GM18870 (cell line): ENCODE measurements at regions not wholly inside any gene's neighbourhood (a gene's known extent, or its start where the extent isn't known, plus 50 kb on each side); places are given as distances from the start of the nearest gene placed in this dataset.
"Not testable (repeated sequence)": the region's sequence is repeated elsewhere in the genome, so short reads cannot be mapped to it uniquely, and the experiment has no call there.

Experiments
- ATAC-seq: cut with Tn5 transposase; IDR thresholded peaks from one replicate; pipeline ENCODE4 v1.9.1; 2021; ENCODE audit warnings: moderate library complexity; ENCODE audit not compliant: unreplicated experiment

GRCh38 chr3:130800829-130801228 lies 54.2 kb upstream of the PIK3R4 start:
- no peak for ATAC-seq

DNA sequence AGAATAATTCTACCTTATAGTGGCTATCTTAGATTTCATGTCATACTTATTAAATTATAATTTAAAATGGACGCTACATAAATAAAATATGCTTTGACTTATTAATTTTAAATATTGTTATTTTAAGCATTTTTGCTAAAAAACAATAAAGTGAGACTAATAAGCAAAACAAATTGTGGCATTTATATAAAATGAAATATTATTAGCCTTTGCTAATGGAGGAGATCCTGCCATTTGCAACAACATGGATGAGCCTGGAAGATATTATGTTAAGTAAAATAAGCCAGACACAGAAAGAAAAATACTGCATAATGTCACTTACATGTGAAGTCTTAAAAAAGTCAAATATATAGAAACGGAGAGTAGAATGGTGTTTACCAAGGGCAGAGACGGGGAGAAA lies 54.8 kb upstream of the PIK3R4 start:
- no peak for ATAC-seq

GRCh38 chr3:130811557-130811956 lies 64.9 kb upstream of the PIK3R4 start:
- no peak for ATAC-seq

- ATAC-seq: no peak
Measured at GRCh38 chr3:130814691-130815472, 68.3 kb upstream of the PIK3R4 start.

DNA sequence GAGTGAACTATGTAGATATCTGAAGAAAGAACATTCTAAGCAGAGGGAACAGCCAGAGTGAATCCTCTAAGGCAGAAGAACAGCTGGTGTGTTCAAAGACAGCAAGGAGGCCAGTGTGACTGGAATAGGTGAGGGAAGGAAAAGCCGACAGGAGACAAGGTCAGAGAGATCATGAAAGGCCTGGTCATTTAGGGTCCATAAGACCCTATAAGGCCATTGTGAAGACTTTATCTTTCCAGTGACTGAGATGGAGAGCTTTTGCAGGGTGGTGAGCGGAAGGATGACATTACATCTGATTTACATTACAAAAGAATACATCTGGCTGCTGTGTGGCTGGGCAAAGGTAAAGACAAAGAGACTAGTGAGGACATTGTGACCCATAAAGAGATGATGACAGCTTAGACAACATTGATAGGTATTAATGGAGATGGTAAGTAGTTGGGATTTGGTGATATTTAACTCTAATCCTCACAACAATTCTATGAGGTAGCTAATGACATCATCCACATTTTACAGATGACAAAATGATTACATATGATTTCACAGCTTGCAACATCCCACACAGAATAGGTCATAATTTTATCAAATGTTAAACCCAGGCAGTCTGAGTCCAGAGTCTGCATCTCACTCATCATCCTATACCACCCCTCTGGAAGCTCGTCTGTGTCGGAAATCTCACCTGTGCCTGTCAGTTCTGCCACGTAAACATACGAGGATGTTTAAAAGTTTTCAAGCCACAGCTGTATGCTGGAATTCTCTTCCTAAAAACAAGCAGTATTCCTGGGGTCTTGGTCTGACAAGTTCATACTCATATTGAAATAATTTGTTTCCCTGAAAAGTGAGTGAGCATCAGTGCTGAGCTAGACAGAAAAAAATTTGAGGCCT lies 70.2 kb upstream of the PIK3R4 start:
- ATAC-seq: no peak

- ATAC-seq: not testable (repeated sequence)
Measured at GRCh38 chr3:130818066-130818465, 71.4 kb upstream of the PIK3R4 start.

- no peak for ATAC-seq
Measured at GRCh38 chr3:130820976-130821375, 72.9 kb upstream of the ATP2C1 start.

GRCh38 chr3:130821806-130822205 lies 72.1 kb upstream of the ATP2C1 start:
- ATAC-seq: no peak

GRCh38 chr3:130823241-130823884 lies 70.5 kb upstream of the ATP2C1 start:
- ATAC-seq: no peak

DNA sequence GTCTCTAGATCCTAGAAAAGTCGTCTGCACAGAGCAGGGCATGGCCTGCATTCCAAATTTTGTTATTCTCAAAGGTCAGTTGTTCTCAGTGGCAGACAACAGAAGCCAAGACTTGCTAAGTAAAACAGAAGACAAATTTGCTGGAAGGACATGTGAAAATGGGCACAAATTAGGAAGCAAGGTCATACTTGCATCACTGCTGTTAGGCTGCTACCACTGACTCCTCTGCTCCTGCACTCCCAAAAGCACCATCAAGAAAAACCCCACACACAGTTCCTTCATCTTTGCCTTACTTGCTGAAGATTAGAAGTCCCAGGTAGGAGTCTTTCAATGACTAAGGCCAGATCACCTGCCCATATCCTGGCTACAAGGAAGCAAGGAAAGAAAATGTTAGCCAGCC lies 69.9 kb upstream of the ATP2C1 start:
- no peak for ATAC-seq

- ATAC-seq: no peak
Measured at GRCh38 chr3:130825762-130826299, 68.1 kb upstream of the ATP2C1 start.

DNA sequence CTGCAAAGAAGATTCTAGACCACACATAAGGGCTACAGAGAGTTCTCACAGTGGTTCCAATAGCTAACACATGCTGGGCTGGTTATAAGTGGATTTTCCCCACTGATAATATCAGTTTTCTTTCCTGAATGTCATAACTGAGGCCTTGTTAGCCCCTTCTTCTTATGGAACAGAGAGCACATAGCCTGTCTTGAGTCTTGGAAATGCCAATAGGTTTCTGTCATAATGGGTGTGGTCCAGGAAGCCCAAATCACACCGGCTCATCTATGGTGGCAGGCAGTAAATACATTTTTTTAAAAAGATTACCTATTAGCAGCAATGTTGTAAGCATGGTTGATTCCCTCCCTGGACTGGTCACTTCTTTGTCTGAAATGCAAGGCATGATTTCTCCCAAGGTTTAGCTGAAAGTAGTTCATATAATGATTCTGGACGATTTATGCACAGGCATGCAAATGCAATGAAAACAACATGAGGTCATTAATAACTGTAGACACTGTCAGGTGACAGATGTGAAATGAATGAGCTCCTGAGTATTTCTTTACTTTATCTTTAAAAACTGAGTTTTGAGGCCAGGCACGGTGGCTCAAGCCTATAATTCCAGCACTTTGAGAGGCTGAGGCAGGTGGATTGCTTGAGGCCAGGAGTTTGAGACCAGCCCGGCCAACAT lies 67.2 kb upstream of the ATP2C1 start:
- ATAC-seq: no peak

- ATAC-seq: no peak
Measured at GRCh38 chr3:130827486-130827885, 66.4 kb upstream of the ATP2C1 start.

- no peak for ATAC-seq
Measured at GRCh38 chr3:130828948-130829947, 64.6 kb upstream of the ATP2C1 start.

- no peak for ATAC-seq
Measured at GRCh38 chr3:130831719-130832400, 62.0 kb upstream of the ATP2C1 start.

DNA sequence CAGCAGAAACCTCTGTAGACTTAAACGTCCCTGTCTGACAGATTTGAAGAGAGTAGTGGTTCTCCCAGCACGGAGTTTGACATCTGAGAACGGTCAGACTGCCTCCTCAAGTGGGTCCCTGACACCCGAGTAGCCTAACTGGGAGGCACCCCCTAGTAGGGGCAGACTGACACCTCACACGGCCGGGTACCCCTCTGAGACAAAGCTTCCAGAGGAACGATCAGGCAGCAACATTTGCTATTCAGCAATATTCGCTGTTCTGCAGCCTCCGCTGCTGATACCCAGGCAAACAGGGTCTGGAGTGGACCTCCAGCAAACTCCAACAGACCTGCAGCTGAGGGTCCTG lies 61.5 kb upstream of the ATP2C1 start:
- not testable (repeated sequence) for ATAC-seq

DNA sequence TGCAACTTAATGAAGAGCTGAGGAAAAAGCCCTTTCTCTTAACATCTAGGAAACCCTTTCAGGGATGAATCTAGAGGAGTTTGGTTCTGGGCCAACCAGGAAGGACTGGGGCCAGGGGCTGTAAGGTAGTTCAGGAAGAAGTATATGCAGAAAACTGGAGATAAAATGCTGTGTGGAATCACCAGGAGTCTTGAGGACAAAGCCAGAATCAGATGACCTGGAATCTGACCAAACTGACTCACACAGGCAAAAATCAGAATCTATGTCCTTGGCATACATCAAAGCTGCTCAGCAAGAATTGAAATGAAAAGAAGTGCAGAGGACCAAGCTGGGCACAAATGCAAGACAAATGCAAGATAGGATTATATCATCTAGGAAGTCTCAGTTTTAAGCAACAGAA lies 59.4 kb upstream of the ATP2C1 start:
- ATAC-seq: no peak

DNA sequence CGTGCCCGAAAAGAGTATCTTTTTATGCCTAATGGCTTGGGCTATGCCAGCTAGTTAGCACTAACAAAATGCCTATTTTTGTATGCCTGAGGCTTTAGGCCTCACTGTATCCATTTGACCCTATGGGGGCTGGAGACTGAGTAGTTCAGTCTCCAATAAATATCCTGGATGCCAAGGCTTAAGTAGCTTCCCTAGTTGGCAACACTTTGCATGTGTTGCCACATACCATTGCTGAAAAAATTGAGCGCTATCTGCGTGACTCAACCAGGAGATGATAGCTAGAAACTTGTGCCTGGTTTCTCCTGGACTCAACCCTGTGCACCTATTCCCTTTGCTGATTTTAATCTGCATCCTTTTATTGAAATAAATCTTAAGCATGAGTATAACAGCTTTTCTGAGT lies 58.4 kb upstream of the ATP2C1 start:
- no peak for ATAC-seq
